ENCODE measurements at regions not wholly inside any gene's neighbourhood (a gene's known extent, or its start where the extent isn't known, plus 50 kb on each side); places are given as distances from the start of the nearest gene placed in this dataset.

DNA sequence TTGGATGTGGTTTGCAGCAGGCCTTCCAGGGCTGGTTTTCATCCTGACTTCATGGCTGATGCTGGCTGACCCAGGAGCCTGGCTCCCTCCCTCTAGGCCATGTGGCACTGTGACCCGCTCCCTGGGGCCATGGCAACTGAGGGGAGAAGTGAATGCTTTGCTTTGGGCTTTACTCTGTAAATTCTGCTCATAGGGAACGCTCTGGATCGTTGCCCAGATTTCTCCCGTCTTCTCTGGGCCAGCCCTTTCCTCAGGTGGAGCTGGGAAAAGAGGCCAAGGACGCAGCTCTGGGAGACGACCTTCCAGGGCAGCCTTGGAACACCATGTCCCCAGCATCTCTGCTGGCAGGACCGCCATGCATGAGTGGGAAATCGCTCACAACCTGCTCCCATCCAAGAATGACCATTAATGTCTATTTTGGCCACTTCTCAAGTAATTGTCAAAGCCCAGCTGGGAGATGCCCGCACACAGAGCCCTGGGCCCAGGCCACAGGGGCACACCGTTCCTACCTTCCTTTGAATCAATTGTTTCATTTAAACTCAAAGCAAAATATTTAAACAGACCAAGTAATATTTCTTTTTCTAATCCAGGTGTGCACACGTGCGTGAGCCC, 321.8 kb downstream of the TEX29 start:
- H3K4me1 ChIP-seq, result no peaks in the 10 kb centered on the region
- TF ChIP-seq, protein P1, sequence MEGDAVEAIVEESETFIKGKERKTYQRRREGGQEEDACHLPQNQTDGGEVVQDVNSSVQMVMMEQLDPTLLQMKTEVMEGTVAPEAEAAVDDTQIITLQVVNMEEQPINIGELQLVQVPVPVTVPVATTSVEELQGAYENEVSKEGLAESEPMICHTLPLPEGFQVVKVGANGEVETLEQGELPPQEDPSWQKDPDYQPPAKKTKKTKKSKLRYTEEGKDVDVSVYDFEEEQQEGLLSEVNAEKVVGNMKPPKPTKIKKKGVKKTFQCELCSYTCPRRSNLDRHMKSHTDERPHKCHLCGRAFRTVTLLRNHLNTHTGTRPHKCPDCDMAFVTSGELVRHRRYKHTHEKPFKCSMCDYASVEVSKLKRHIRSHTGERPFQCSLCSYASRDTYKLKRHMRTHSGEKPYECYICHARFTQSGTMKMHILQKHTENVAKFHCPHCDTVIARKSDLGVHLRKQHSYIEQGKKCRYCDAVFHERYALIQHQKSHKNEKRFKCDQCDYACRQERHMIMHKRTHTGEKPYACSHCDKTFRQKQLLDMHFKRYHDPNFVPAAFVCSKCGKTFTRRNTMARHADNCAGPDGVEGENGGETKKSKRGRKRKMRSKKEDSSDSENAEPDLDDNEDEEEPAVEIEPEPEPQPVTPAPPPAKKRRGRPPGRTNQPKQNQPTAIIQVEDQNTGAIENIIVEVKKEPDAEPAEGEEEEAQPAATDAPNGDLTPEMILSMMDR (IDR thresholded peaks at IDR 0.05), result no peak
- no peak for DNase-seq
- no peak overlapping the region for H3K27ac ChIP-seq
- no peak overlapping the region for H3K4me3 ChIP-seq
- H3K36me3 ChIP-seq, result no peaks in the 10 kb centered on the region
- H3K27me3 ChIP-seq, result peaks cover 0 to 32% of the 10 kb centered on the region in 2 donors
- intact Hi-C loops (cut with DNase I), result no loop called here
- H3K9me3 ChIP-seq, result no peaks in the 10 kb centered on the region
- no peak for ATAC-seq

DNA sequence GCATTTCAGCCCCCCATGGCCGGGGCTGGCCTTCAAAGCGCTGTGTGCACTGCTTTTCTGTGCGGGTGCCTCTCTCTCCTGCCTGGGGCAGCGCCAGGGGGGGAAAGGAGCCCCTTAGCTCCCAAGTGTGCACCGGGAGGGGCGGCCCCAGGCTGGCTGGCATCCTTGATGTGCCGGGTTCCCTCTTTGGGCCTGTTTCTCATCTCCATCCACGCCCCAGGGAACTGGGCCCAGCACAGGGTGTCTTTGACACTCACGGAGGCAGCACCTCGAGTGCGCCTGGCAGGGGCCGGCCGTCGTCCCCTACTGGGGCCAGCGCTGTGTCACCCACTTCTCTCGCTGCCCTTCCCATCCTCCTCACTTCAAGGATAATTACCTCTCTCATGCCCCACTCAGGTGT, 324.3 kb downstream of the TEX29 start:
- Histone ChIP-seq H3K36me3 (no peaks in the 10 kb centered on the region), H3K27ac (no peak overlapping the region), H3K27me3 (peaks cover 0 to 26% of the 10 kb centered on the region in 2 donors), H3K9me3 (no peaks in the 10 kb centered on the region), H3K4me3 (no peak overlapping the region), H3K4me1 (no peaks in the 10 kb centered on the region)
- TF ChIP-seq, protein P1 (IDR thresholded peaks at IDR 0.05), result no peak
- DNase-seq (no peak), ATAC-seq (no peak)
- intact Hi-C loops (cut with DNase I), result no loop called here

DNA sequence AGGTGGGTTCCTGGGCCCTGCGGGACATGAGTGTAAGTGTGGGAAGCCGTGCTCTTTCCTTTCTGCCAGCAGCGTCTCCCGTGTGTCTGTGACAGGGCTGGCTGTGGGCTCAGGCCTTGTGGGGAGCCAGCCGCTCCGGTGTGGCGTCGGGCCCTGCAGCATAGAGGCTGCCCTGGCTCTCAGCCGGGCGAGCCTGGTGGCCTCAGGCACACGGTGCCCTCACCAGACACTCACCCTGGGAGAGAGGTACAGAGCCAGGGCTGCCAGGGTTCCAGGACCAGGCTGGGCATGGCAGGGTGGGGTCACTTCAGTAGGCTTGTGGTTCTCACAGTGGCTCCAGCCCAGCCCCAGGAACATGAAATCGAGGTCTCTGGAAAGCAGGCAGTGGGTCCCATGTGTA, 324.8 kb downstream of the TEX29 start:
- no peak for DNase-seq
- H3K4me1 ChIP-seq, result no peaks in the 10 kb centered on the region
- H3K4me3 ChIP-seq, result no peak overlapping the region
- no peak for ATAC-seq
- no peaks in the 10 kb centered on the region for H3K36me3 ChIP-seq
- H3K9me3 ChIP-seq, result no peaks in the 10 kb centered on the region
- no peak overlapping the region for H3K27ac ChIP-seq
- TF ChIP-seq, protein P1 (IDR thresholded peaks at IDR 0.05), result no peak
- intact Hi-C loops (cut with DNase I), result no loop called here
- H3K27me3 ChIP-seq, result peaks cover 0 to 29% of the 10 kb centered on the region in 2 donors

DNA sequence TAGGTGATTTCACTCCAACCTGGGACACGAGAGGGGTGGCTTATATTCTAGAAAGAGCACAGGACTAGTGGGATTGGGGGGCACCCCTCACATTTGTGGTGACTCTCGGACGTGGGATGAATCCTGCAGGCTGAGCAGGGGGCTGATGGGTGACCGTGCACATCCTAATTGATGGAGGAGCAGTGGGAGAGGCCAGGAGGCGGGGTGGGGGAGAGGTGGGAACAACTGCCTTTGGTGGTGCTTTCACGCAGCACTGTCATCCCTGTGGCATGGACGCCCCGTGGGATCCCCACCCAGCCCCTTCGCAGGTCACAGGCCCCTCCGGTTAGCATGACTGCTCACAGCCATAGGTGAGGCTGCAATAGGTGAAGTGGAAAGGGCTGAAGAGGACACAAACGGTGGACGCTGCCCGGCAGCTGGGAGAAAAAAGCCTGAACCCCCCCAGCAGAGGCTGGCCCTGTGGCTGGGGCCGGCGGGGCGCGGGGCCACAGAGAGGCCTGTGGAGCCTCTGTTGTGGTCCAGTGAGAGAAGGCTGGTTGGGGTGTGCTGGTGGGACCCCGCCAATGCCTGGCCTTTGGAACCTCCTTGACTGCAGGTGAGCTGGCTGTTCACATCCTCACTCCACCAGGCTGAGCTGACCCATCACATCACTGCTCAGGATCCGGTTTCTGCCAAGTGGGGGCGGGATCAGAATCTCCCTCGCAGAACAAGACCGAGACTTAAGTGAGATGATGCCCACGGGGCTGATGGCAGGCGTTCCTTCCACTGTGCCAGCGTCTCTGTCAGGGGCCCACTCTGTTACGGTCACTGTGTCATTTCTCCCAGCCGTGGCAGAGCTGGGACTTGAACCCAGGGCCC, 325.4 kb downstream of the TEX29 start:
- ATAC-seq, result no peak
- intact Hi-C loops (cut with DNase I), result no loop called here
- no peak overlapping the region for H3K27ac ChIP-seq
- no peaks in the 10 kb centered on the region for H3K36me3 ChIP-seq
- H3K9me3 ChIP-seq, result no peaks in the 10 kb centered on the region
- TF ChIP-seq, protein P1 (IDR thresholded peaks at IDR 0.05), result no peak
- H3K4me3 ChIP-seq, result no peak overlapping the region
- no peaks in the 10 kb centered on the region for H3K4me1 ChIP-seq
- DNase-seq, result no peak
- peaks cover 0 to 35% of the 10 kb centered on the region in 2 donors for H3K27me3 ChIP-seq

DNA sequence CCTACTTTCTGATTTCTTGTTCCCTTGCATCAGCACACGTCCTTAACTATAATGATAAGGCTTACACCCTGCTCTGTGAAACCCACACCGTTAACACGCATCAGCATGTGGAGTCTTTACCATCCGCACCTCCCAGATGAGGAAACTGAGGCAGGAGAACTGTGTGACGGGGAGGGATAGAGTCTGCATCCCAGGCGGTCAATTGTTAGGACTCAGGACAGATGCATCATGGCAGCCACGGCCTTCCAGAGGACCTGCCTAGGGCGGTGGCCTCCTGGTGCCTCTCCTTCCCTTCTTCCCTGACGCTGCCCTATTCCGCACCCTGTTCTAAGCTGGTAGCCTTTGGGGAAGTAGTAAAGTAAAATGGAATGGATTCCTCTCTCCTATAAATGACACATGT, 326.0 kb downstream of the TEX29 start:
- H3K27me3 ChIP-seq, result peaks cover 0 to 42% of the 10 kb centered on the region in 2 donors
- H3K27ac ChIP-seq, result no peak overlapping the region
- intact Hi-C loops (cut with DNase I), result no loop called here
- H3K4me3 ChIP-seq, result no peak overlapping the region
- no peaks in the 10 kb centered on the region for H3K4me1 ChIP-seq
- H3K36me3 ChIP-seq, result no peaks in the 10 kb centered on the region
- DNase-seq (no peak), ATAC-seq (no peak)
- no peaks in the 10 kb centered on the region for H3K9me3 ChIP-seq
- TF ChIP-seq, protein P1 (IDR thresholded peaks at IDR 0.05), result no peak

All from left lung (tissue), 4 donors.